ENCODE measurements at regions not wholly inside any gene's neighbourhood (a gene's known extent, or its start where the extent isn't known, plus 50 kb on each side); places are given as distances from the start of the nearest gene placed in this dataset.
A peak's percentile ranks its signal among the peaks of the same experiment; 100 is the strongest.

DNA sequence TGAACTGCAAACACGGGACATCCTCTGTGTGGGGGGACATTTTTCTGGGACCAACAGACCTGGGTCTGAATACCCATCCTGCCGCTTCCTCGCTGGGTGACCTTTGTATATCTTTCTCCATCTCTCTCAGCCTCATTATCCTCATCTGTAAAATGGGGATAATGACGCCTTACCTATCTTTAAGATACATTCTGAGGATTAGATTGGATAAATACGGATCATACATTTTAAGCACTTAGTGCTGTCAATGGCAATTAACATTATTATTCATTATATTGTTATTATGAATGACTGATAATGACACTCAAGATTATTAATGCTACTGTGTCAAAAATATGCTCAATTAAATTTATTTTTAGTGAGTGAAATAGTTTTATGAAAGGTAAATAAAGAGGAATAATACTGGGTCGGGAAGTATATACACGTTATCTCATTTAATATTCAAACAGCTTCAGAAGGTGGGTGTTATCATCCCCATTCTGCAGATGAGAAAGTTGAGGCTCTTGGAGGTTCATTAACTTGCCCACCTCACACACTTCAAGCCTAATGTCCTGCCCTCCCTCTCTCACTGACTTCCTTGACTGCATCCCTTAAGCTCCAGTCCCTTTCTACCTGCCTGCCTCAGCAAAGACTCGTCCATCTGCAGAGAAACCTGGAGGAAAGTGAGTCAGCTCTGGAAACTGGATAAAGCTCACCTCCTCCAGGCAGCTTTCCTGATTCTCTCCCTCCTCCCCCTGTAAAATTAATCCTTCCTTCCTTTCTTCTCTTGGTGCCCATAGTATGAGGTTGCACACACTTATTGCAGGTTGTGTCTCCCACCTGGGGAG is 120.7 kb upstream of the JUN start:
- no peak overlapping the region for H3K27ac ChIP-seq (ENCODE audit: low read length)
- H3K9me2 ChIP-seq (ENCODE audit: insufficient read depth, low read length): no peaks in the 10 kb centered on the region
- TF ChIP-seq POLR2AphosphoS5 (IDR thresholded peaks at IDR 0.05) (no peak), SMC3 (conservative IDR thresholded peaks at IDR 0.05; ENCODE audit: poor library complexity) (no peak), CTCF (IDR thresholded peaks at IDR 0.05; ENCODE audit: poor library complexity, severe bottlenecking) (no peak), RAD21 (conservative IDR thresholded peaks at IDR 0.05) (no peak), MXI1 (conservative IDR thresholded peaks at IDR 0.05; ENCODE audit: poor library complexity, severe bottlenecking) (no peak), TAF1 (IDR thresholded peaks at IDR 0.05; ENCODE audit: low read depth) (no peak), EP300 (conservative IDR thresholded peaks at IDR 0.05; ENCODE audit: poor library complexity, severe bottlenecking) (no peak), EZH2 (IDR thresholded peaks at IDR 0.05; ENCODE audit: borderline replicate concordance, insufficient read depth, low read length, poor library complexity, severe bottlenecking) (no peak)
- TF ChIP-seq, protein P1, sequence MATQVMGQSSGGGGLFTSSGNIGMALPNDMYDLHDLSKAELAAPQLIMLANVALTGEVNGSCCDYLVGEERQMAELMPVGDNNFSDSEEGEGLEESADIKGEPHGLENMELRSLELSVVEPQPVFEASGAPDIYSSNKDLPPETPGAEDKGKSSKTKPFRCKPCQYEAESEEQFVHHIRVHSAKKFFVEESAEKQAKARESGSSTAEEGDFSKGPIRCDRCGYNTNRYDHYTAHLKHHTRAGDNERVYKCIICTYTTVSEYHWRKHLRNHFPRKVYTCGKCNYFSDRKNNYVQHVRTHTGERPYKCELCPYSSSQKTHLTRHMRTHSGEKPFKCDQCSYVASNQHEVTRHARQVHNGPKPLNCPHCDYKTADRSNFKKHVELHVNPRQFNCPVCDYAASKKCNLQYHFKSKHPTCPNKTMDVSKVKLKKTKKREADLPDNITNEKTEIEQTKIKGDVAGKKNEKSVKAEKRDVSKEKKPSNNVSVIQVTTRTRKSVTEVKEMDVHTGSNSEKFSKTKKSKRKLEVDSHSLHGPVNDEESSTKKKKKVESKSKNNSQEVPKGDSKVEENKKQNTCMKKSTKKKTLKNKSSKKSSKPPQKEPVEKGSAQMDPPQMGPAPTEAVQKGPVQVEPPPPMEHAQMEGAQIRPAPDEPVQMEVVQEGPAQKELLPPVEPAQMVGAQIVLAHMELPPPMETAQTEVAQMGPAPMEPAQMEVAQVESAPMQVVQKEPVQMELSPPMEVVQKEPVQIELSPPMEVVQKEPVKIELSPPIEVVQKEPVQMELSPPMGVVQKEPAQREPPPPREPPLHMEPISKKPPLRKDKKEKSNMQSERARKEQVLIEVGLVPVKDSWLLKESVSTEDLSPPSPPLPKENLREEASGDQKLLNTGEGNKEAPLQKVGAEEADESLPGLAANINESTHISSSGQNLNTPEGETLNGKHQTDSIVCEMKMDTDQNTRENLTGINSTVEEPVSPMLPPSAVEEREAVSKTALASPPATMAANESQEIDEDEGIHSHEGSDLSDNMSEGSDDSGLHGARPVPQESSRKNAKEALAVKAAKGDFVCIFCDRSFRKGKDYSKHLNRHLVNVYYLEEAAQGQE (IDR thresholded peaks at IDR 0.05; ENCODE audit: borderline replicate concordance): no peak

DNA sequence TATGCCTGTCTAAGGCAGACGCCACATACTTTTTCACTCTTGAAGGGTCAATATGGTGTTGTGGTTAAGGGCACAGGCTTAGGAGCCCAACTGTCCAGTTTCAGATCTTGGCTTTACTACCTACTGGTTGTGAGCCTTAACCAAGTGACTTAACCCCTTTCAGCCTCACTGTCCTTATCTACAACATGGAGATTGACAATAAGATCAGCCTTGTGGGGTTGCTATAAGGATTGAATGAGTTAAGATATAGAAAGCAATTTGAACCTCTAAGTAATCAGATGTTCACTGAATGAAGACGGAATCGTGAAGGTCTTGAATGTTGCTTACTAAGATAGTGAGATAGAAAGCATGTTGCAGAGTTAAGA is 121.3 kb upstream of the JUN start:
- peaks cover 15% of the 10 kb centered on the region for H3K27me3 ChIP-seq (ENCODE audit: insufficient read depth, low read depth, low read length)
- no peaks in the 10 kb centered on the region for H3K36me3 ChIP-seq (ENCODE audit: insufficient read depth, low read length)
- no peak overlapping the region for H3K4me2 ChIP-seq (ENCODE audit: low read length)
- H4K20me1 ChIP-seq (ENCODE audit: insufficient read depth): no peaks in the 10 kb centered on the region
- no peaks in the 10 kb centered on the region for H3F3A ChIP-seq (ENCODE audit: insufficient read depth, low read length, poor library complexity, severe bottlenecking)
- H3K27ac ChIP-seq (ENCODE audit: low read length): no peak overlapping the region
- H3K9ac ChIP-seq (ENCODE audit: low read length): no peak overlapping the region
- no peaks in the 10 kb centered on the region for H3K79me2 ChIP-seq (replicated peaks; ENCODE audit: insufficient read depth, low read length)
- no peak overlapping the region for H2AFZ ChIP-seq (ENCODE audit: low read depth, low read length)
- TF ChIP-seq, protein P1 (IDR thresholded peaks at IDR 0.05; ENCODE audit: borderline replicate concordance): no peak
- TF ChIP-seq EP300 (conservative IDR thresholded peaks at IDR 0.05; ENCODE audit: poor library complexity, severe bottlenecking): no peak
- TF ChIP-seq MXI1 (conservative IDR thresholded peaks at IDR 0.05; ENCODE audit: poor library complexity, severe bottlenecking): no peak
- no peak for TF ChIP-seq POLR2AphosphoS5 (IDR thresholded peaks at IDR 0.05)
- no peak for TF ChIP-seq RAD21 (conservative IDR thresholded peaks at IDR 0.05)
- H3K9me3 ChIP-seq (ENCODE audit: low read length): no peaks in the 10 kb centered on the region
- H3K4me3 ChIP-seq (ENCODE audit: low read length): no peak overlapping the region
- no peaks in the 10 kb centered on the region for H3K9me2 ChIP-seq (ENCODE audit: insufficient read depth, low read length)

More for the DNA sequence above, 120.7 kb upstream of the JUN start:
- Histone ChIP-seq H3K9ac (ENCODE audit: low read length) (no peak overlapping the region), H3K79me2 (replicated peaks; ENCODE audit: insufficient read depth, low read length) (no peaks in the 10 kb centered on the region), H3F3A (ENCODE audit: insufficient read depth, low read length, poor library complexity, severe bottlenecking) (no peaks in the 10 kb centered on the region), H3K9me3 (ENCODE audit: low read length) (no peaks in the 10 kb centered on the region), H3K4me3 (ENCODE audit: low read length) (peak overlapping the region; percentile 62), H3K4me2 (ENCODE audit: low read length) (no peak overlapping the region), H3K36me3 (ENCODE audit: insufficient read depth, low read length) (no peaks in the 10 kb centered on the region), H3K27me3 (ENCODE audit: insufficient read depth, low read depth, low read length) (peaks cover 15% of the 10 kb centered on the region), H4K20me1 (ENCODE audit: insufficient read depth) (no peaks in the 10 kb centered on the region), H2AFZ (ENCODE audit: low read depth, low read length) (no peak overlapping the region)
